Stomach smooth muscle (tissue), 2 donors: ENCODE measurements at regions not wholly inside any gene's neighbourhood (a gene's known extent, or its start where the extent isn't known, plus 50 kb on each side); places are given as distances from the start of the nearest gene placed in this dataset.
"Not testable (repeated sequence)": the region's sequence is repeated elsewhere in the genome, so short reads cannot be mapped to it uniquely, and the experiment has no call there.

Experiments used
- H3K27ac ChIP-seq: one replicate; pipeline ENCODE4 v1.7.0; 2013; ENCODE audit warnings: mild to moderate bottlenecking, low read length, inconsistent platforms
- H3K27me3 ChIP-seq, 2 donors: one replicate each; pipeline ENCODE4 v1.7.0; 2013; ENCODE audit warnings: low read length in 2 of 2; ENCODE audit not compliant: insufficient read depth in 2 of 2, control insufficient read depth in 1 of 2
- H3K36me3 ChIP-seq, 2 donors: one replicate each; pipeline ENCODE4 v1.7.0; 2013; ENCODE audit warnings: low read length in 2 of 2; ENCODE audit not compliant: control insufficient read depth in 2 of 2, insufficient read depth in 2 of 2
- H3K4me1 ChIP-seq: one replicate; pipeline ENCODE4 v1.7.0; 2013; ENCODE audit warnings: low read length; ENCODE audit not compliant: control insufficient read depth, insufficient read depth
- H3K4me3 ChIP-seq, 2 donors: one replicate each; pipeline ENCODE4 v1.7.0; 2013; ENCODE audit warnings: low read length in 2 of 2
- H3K9ac ChIP-seq, 2 donors: one replicate each; pipeline ENCODE4 v1.7.0; 2013; ENCODE audit warnings: low read length in 2 of 2, mild to moderate bottlenecking in 1 of 2
- H3K9me3 ChIP-seq, 2 donors: one replicate each; pipeline ENCODE4 v1.7.0; 2013; ENCODE audit warnings: low read length in 2 of 2; ENCODE audit not compliant: control insufficient read depth in 2 of 2
- donor health status: healthy.
- donor health status: Pancreatic carcinoma.

DNA sequence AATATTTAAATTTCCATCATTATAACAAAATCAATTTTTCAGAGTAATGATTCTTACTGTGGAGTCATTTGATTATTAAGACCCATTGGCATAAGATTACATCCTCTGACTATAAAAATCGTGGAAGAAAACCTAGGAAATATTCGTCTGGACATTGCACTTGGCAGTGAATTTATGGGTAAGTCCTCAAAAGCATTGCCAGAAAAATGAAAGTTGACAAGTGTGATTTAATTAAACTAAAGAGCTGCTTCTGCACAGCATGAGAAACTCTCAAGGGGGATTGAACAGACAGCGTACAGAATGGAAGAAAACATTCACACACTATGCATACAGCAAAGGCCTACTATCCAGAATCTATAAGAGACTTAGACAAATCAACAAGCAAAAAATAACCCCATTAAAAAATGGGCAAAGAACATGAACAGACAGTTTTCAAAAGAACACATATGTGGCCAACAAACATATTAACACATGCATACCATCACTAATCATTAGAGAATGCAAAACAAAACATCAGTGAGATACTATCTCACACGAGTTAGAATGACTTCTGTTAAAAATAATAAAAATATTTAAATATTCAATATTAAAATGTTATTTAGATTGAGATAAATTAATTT, 111.4 kb downstream of the CCDC74A start:
- H3K4me3 ChIP-seq, H3K9ac ChIP-seq, H3K36me3 ChIP-seq, H3K27ac ChIP-seq, H3K4me1 ChIP-seq, H3K27me3 ChIP-seq, H3K9me3 ChIP-seq: not testable (repeated sequence)

GRCh38 chr2:131641414-131642206, 113.9 kb downstream of the CCDC74A start:
- Histone ChIP-seq H3K27ac (no peak overlapping the region), H3K9me3 (no peaks in the 10 kb centered on the region), H3K27me3 (peaks cover 6 to 7% of the 10 kb centered on the region in 2 donors), H3K9ac (no peak overlapping the region), H3K4me1 (no peaks in the 10 kb centered on the region), H3K36me3 (no peaks in the 10 kb centered on the region), H3K4me3 (no peak overlapping the region)

- H3K9me3 ChIP-seq = not testable (repeated sequence)
These were observed 115.5 kb downstream of the CCDC74A start for GRCh38 chr2:131643180-131643579.

DNA sequence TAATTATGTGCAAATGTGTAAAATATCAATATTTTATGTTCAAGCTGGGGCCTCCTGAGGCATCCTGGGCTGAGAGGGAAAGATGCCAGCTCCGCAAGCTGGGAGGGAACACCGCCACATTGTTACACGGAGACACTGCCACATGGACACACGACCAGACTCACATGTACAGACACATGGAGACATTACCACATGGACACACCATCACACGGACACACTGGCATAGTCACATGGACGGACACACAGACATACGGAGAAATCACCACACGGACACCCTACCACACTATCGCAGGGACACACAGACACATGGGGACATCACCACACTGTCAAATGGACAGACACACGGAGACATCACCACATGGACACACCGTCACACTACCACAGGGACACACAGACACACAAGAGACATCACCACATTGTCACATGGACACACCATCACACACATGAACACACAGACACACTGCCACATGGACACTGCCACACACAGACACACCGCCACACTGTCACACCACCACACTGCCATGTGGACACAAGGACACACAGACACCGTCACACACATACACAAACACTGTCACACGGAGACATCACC, 117.6 kb downstream of the CCDC74A start:
- Histone ChIP-seq H3K27me3 (peaks cover 6 to 13% of the 10 kb centered on the region in 2 donors), H3K4me1 (no peaks in the 10 kb centered on the region), H3K27ac (no peak overlapping the region), H3K9me3 (no peaks in the 10 kb centered on the region), H3K9ac (no peak overlapping the region), H3K36me3 (no peaks in the 10 kb centered on the region), H3K4me3 (no peak overlapping the region)

More at GRCh38 chr2:131643180-131643579, 115.5 kb downstream of the CCDC74A start:
- H3K4me1 ChIP-seq, H3K27ac ChIP-seq, H3K36me3 ChIP-seq, H3K9ac ChIP-seq, H3K4me3 ChIP-seq: not testable (repeated sequence)
- H3K27me3 ChIP-seq = peaks cover 6 to 13% of the 10 kb centered on the region in 2 donors

DNA sequence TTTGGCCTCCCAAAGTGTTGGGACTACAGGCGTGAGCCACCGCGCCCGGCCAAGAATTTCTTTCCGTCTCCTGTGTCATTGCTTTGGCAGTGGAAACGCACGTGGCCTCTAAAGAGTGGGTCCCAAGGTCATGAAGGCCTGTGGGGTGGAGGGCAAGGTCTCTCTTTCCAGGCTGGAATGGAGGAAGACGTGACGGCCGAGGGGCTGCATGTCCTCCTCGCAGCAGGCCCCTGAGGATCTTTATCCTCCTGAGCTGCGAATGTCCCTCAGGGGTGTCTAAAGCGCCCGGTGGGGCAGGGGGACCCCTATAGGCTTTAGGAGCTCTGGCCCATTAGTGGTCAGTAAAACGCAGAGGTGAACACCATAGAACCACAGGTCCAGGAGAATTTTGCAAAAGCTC, 118.5 kb downstream of the CCDC74A start:
- not testable (repeated sequence) for H3K27ac ChIP-seq, H3K4me3 ChIP-seq, H3K36me3 ChIP-seq, H3K9me3 ChIP-seq, H3K4me1 ChIP-seq, H3K9ac ChIP-seq
- peaks cover 6 to 13% of the 10 kb centered on the region in 2 donors for H3K27me3 ChIP-seq

- Histone ChIP-seq H3K9me3 (no peaks in the 10 kb centered on the region), H3K4me3 (peak overlapping the region in 1 of 2 donors; percentile 40), H3K4me1 (no peaks in the 10 kb centered on the region), H3K27ac (no peak overlapping the region), H3K36me3 (no peaks in the 10 kb centered on the region), H3K9ac (no peak overlapping the region), H3K27me3 (peaks cover 6 to 13% of the 10 kb centered on the region in 2 donors)
These were observed 119.1 kb downstream of the CCDC74A start for GRCh38 chr2:131646669-131647297.

GRCh38 chr2:131648565-131648964, 120.9 kb downstream of the CCDC74A start:
- peaks cover 6 to 13% of the 10 kb centered on the region in 2 donors for H3K27me3 ChIP-seq
- not testable (repeated sequence) for H3K9me3 ChIP-seq, H3K4me3 ChIP-seq, H3K27ac ChIP-seq, H3K4me1 ChIP-seq, H3K36me3 ChIP-seq, H3K9ac ChIP-seq

DNA sequence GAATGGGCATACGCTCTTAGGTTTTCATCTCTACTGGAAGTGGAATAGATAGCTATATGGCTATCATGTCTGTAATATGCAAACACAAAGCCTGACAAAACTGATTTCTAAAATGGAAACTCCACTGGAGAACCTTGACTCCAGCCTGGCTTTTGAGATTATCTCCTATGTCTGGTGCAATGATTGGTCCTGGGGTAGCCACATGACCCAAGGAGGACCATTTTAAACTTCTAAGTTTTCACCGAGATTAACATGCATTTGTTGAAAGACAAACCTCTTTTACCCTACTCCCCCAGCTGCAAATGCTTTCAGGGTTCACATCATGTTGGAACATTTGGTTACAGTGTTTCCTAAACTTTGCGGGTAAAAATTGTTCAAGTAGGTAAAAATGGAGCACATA, 124.6 kb downstream of the CCDC74A start:
- not testable (repeated sequence) for H3K4me3 ChIP-seq, H3K27me3 ChIP-seq, H3K9ac ChIP-seq, H3K9me3 ChIP-seq, H3K4me1 ChIP-seq, H3K36me3 ChIP-seq, H3K27ac ChIP-seq

GRCh38 chr2:131654107-131654506, 126.4 kb downstream of the CCDC74A start:
- not testable (repeated sequence) for H3K4me1 ChIP-seq, H3K27me3 ChIP-seq, H3K4me3 ChIP-seq, H3K36me3 ChIP-seq, H3K27ac ChIP-seq, H3K9me3 ChIP-seq, H3K9ac ChIP-seq

- Histone ChIP-seq H3K9ac (no peak overlapping the region), H3K9me3 (no peaks in the 10 kb centered on the region), H3K27me3 (no peaks in the 10 kb centered on the region), H3K4me3 (no peak overlapping the region), H3K36me3 (no peaks in the 10 kb centered on the region), H3K27ac (no peak overlapping the region), H3K4me1 (no peaks in the 10 kb centered on the region)
These were observed 129.3 kb downstream of the CCDC74A start for GRCh38 chr2:131656816-131657633.
